Heart right ventricle (tissue), 16 donors: ENCODE measurements at regions not wholly inside any gene's neighbourhood (a gene's known extent, or its start where the extent isn't known, plus 50 kb on each side); places are given as distances from the start of the nearest gene placed in this dataset.
"Not testable (repeated sequence)": the region's sequence is repeated elsewhere in the genome, so short reads cannot be mapped to it uniquely, and the experiment has no call there.

Source experiments
- ATAC-seq, 8 donors: fragments of 200-7000 bp; cut with Tn5 transposase; one replicate each; pipeline ENCODE4 v1.9.1; 2020; ENCODE audit warnings: mild to moderate bottlenecking in 8 of 8, moderate library complexity in 8 of 8, moderate number of reproducible peaks in 1 of 8
- DNase-seq, 2 donors: peaks; one replicate each; pipeline ENCODE4 v3.0.0-alpha.2; 2020
- H3K27ac ChIP-seq, 10 donors: fragments of 200-600 bp; sonication (generic) in 2 of 10; one replicate each; pipeline versions ENCODE4 v1.5.0 to v1.8.0; 2020 to 2022; ENCODE audit warnings: mild to moderate bottlenecking in 3 of 10
- H3K27me3 ChIP-seq, 7 donors: fragments of 200-600 bp; one replicate each; pipeline ENCODE4 v1.8.0; 2021 to 2022; ENCODE audit warnings: mild to moderate bottlenecking in 2 of 7
- H3K36me3 ChIP-seq, 9 donors: fragments of 200-600 bp; sonication (generic) in 1 of 9; one replicate each; pipeline versions ENCODE4 v1.5.0 to v1.8.0; 2020 to 2022; ENCODE audit warnings: mild to moderate bottlenecking in 2 of 9
- H3K4me1 ChIP-seq, 9 donors: fragments of 200-600 bp; sonication (generic) in 1 of 9; one replicate each; pipeline versions ENCODE4 v1.5.0 to v1.8.0; 2020 to 2022; ENCODE audit warnings: mild to moderate bottlenecking in 4 of 9
- H3K4me3 ChIP-seq, 10 donors: fragments of 200-600 bp; sonication (generic) in 2 of 10; one replicate each; pipeline versions ENCODE4 v1.5.0 to v1.8.0; 2020 to 2022; ENCODE audit warnings: mild to moderate bottlenecking in 7 of 10, moderate library complexity in 2 of 10
- H3K9me3 ChIP-seq, 11 donors: fragments of 200-600 bp in 10 of 11; sonication (generic) in 2 of 11; one replicate each; pipeline versions ENCODE4 v1.5.0 to v1.8.0; 2013 to 2022; ENCODE audit warnings: mild to moderate bottlenecking in 2 of 11, control low read depth in 1 of 11, moderate library complexity in 1 of 11
- WGBS, 2 donors: extraction: QIAGEN DNeasy Blood & Tissue Kit; methylation state at CpG; one replicate each; pipeline ENCODE4 v1.1.7; 2013; ENCODE audit warnings: inconsistent platforms in 1 of 2; 5-methylcytosine and 5-hydroxymethylcytosine counted together
- intact Hi-C, 10 donors: fragments of 100-400 bp; cut with DNase I; formaldehyde crosslinking; loops; one replicate each; pipeline versions ENCODE4 v1.11.1 to v1.14.2; 2022
- TF ChIP-seq, protein P1 (sequence below), 9 donors: fragments of 200-600 bp; sonication (generic) in 2 of 9; IDR thresholded peaks; one replicate each; pipeline versions ENCODE4 v1.5.0 to v1.8.0; 2021 to 2022; ENCODE audit warnings: antibody characterized with exemption in 9 of 9, mild to moderate bottlenecking in 5 of 9, moderate library complexity in 1 of 9
- donor health status: Arrhythmogenic right ventricular cardiomyopathy.
- donor health status: ischemic (EF 13 %, LVEDD 7.1; RV severe dilation, severe dysfunction).
- donor health status: healthy with polysubstance abuse.
- donor health status: DM: no; HTN: yes; CAD: no.
- donor health status: DM: no; HTN: no; CAD: no.
- donor health status: ischemic (EF 25% LVEDD 6.9; RV normal size, moderate dysfunction).
- donor health status: ischemic (EF 25% LVEDD 5.7; RV mildly dilated, moderate dysfunction).
- donor health status: healthy.
- donor health status: DM: yes; HTN: yes; CAD: no.
- donor health status: Ischemic cardiomyopathy.
- donor health status: ischemic (EF 35%, LVEDD 5.7; RV mildly dilated, moderate dysfunction).
- donor health status: nonischemic (EF 11% LVEDD 7.7; RV severe dilation, severe dysfunction).
- donor health status: DM: yes; HTN: yes; CAD: no.
- donor health status: PGD.
- donor health status: ischemic (EF 29% LVEDD 5.4; RV normal size, mild dysfunction).
- donor health status: nonischemic (EF 23%, LVEDD 6.1; RV moderate dilation, normal function).

DNA sequence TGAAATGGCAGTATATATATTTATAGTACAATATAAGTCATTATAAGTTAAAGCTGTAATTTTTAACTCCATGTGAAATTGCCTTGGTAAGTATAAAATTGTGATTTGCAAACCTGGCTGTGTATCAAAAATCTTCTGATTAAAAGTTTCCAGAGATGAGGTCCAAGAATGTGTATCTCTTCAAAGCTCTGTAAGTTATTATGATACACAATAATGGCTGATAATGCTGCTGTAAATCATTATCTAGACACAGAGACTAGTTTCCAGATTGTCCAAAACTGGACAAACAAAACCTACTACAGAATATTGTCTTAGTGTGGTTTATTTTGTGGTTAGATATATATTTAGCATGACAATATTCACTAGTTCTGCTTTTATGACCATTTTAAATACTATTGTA, 514.8 kb downstream of the SLC6A15 start:
- DNase-seq (no peak), ATAC-seq (no peak)
- intact Hi-C loops, result loop anchor here in 2 of 10 donors (10.0 kb wide), 2 partner anchors 1713 to 1873 kb away; partner anchors contain the start of gene TMTC2 (in 2 of the 2)
- Histone ChIP-seq H3K36me3 (no peaks in the 10 kb centered on the region), H3K27me3 (no peaks in the 10 kb centered on the region), H3K27ac (no peak overlapping the region), H3K9me3 (peaks cover 0 to 12% (median 0%) of the 10 kb centered on the region in 11 donors), H3K4me3 (no peak overlapping the region), H3K4me1 (no peaks in the 10 kb centered on the region)
- TF ChIP-seq, protein P1, sequence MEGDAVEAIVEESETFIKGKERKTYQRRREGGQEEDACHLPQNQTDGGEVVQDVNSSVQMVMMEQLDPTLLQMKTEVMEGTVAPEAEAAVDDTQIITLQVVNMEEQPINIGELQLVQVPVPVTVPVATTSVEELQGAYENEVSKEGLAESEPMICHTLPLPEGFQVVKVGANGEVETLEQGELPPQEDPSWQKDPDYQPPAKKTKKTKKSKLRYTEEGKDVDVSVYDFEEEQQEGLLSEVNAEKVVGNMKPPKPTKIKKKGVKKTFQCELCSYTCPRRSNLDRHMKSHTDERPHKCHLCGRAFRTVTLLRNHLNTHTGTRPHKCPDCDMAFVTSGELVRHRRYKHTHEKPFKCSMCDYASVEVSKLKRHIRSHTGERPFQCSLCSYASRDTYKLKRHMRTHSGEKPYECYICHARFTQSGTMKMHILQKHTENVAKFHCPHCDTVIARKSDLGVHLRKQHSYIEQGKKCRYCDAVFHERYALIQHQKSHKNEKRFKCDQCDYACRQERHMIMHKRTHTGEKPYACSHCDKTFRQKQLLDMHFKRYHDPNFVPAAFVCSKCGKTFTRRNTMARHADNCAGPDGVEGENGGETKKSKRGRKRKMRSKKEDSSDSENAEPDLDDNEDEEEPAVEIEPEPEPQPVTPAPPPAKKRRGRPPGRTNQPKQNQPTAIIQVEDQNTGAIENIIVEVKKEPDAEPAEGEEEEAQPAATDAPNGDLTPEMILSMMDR (IDR thresholded peaks at IDR 0.05), result no peak

DNA sequence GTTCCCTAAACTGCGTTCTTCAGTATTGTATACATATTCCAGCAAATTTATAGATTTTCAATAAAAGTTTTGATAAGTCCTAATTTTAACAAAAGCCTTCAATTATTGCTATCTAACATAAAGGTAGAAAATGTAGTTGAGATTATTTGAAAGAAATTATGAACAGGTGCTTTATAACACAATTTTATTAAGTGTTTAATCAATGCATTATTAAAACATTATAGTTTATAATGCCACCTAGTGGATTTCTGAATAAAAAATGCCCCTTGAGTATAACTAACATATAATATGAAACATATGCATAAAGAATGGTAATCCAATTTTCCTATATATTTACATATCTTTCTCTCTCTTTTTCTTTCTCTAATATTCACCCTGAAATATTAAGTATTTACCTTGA, 515.3 kb downstream of the SLC6A15 start:
- 92 to 97% methylated on average over 1 of the region's 1 CpG for WGBS, 2 donors
- H3K9me3 ChIP-seq, result peaks cover 0 to 12% (median 0%) of the 10 kb centered on the region in 11 donors
- no peak overlapping the region for H3K27ac ChIP-seq
- TF ChIP-seq, protein P1 (IDR thresholded peaks at IDR 0.05), result peak in 5 of 9 donors; percentile 17 to 44 (median 24)
- no peak for ATAC-seq
- DNase-seq, result no peak
- no peaks in the 10 kb centered on the region for H3K4me1 ChIP-seq
- no peak overlapping the region for H3K4me3 ChIP-seq
- H3K27me3 ChIP-seq, result no peaks in the 10 kb centered on the region
- no peaks in the 10 kb centered on the region for H3K36me3 ChIP-seq
- intact Hi-C loops, result loop anchor here in 2 of 10 donors (10.0 kb wide), 2 partner anchors 1712 to 1872 kb away; partner anchors contain the start of gene TMTC2 (in 2 of the 2)

DNA sequence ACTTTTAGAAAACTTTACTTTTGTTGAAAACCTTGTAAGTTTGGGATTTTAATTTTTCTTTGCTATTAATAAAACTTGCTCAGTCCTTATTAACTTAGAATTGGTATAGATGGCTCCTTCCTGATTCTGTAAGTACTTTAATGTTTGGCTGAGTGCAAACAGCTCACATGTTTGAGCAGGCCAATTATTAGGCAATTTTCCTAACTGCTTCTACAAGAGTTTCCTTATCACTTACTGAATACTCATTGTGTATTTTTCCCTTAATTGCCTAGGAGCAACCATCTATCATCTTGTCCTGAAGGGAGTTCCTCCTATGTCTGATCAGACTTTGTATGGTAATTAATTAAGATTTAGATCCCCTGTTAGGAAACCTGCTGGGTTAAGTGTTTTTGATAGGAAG, 521.4 kb downstream of the SLC6A15 start:
- not testable (repeated sequence) for H3K4me3 ChIP-seq, H3K27me3 ChIP-seq, ATAC-seq, H3K36me3 ChIP-seq, H3K27ac ChIP-seq, H3K4me1 ChIP-seq, DNase-seq
- intact Hi-C loops, result loop anchor here in 2 of 10 donors (10.0 kb wide), 2 partner anchors 1706 to 1866 kb away; partner anchors contain the start of gene TMTC2 (in 2 of the 2)
- H3K9me3 ChIP-seq, result peaks cover 0 to 31% (median 0%) of the 10 kb centered on the region in 11 donors

DNA sequence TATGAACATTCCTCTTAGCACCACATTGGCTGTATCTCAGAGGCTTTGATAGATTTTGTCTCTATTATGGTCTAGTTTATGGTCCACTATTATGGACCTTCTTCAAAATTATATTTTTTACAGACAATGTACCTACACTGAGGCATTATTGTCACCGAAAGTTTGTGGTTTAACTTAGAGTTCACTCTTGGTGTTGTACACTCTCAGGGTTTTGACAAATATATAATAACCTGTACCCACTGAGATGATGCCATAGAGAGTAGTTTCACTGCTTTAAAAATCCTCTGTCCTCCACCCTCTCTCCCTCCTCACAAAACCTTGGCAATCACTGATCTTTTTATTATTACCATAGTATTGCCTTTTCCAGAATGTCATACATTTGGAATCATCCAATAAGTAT, 528.2 kb downstream of the SLC6A15 start:
- no peaks in the 10 kb centered on the region for H3K27me3 ChIP-seq
- DNase-seq (no peak), ATAC-seq (no peak)
- intact Hi-C loops, result no loop called here
- H3K4me3 ChIP-seq, result no peak overlapping the region
- H3K36me3 ChIP-seq, result no peaks in the 10 kb centered on the region
- H3K27ac ChIP-seq, result no peak overlapping the region
- 90 to 96% methylated on average over 1 of the region's 1 CpG for WGBS, 2 donors
- TF ChIP-seq, protein P1 (IDR thresholded peaks at IDR 0.05), result no peak
- peaks cover 0 to 34% (median 3%) of the 10 kb centered on the region in 11 donors for H3K9me3 ChIP-seq
- no peaks in the 10 kb centered on the region for H3K4me1 ChIP-seq

DNA sequence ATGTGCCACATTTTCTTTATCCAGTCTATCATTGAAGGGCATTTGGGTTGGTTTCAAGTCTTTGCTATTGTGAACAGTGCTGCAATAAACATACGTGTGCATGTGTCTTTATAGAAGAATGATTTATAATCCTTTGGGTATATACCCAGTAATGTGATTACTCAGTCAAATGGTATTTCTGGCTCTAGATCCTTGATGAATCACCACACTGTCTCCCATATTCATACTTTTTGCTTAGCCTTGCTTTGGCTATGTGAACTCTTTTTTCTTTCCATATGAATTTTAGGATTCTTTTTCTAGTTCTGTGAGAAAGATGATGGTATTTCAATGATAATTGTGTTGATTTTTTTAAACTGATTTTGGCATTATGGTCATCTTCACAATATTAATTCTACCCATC, 530.1 kb downstream of the SLC6A15 start:
- DNase-seq, H3K36me3 ChIP-seq, H3K4me1 ChIP-seq, ATAC-seq, H3K27ac ChIP-seq, H3K4me3 ChIP-seq, intact Hi-C loops, H3K27me3 ChIP-seq: not testable (repeated sequence)
- peaks cover 0 to 34% (median 3%) of the 10 kb centered on the region in 11 donors for H3K9me3 ChIP-seq
- 46 to 65% methylated on average over 1 of the region's 1 CpG for WGBS, 2 donors
